NB4 (cell line): ENCODE measurements at regions not wholly inside any gene's neighbourhood (a gene's known extent, or its start where the extent isn't known, plus 50 kb on each side); places are given as distances from the start of the nearest gene placed in this dataset.

Experiments used
- POLR2A ChIP-seq: IDR thresholded peaks from 2 replicates; pipeline ENCODE4 v1.6.1; 2011; ENCODE audit warnings: mild to moderate bottlenecking; ENCODE audit not compliant: insufficient read length; ENCODE audit errors: extremely low read depth
- TF ChIP-seq, protein P1 (sequence below): IDR thresholded peaks from one replicate; pipeline ENCODE4 v1.5.1; 2012; ENCODE audit warnings: low read depth, low read length
- TF ChIP-seq, protein P2 (sequence below): IDR thresholded peaks from 2 replicates; pipeline ENCODE4 v1.6.1; 2011; ENCODE audit warnings: low read depth, low read length

DNA sequence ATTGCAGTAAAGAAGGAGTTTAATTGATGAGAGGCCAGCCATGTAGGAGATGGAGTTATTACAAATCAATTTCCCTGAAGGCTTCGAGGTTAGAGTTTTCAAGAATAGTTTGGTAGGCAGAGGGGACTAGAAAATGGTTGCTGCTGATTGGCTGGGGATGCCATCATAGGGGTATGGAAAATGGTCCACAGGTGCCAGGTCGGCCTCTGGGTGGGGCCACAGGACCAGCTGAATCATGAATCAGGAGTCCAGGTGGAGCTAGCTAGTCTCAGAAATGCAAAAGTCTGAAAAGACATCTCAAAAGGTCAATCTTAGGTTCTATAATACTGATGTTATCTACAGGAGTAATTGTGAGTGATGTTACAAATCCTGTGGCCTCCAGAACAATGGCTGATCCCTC lies 714.0 kb upstream of the GHITM start:
- TF ChIP-seq, protein P1, sequence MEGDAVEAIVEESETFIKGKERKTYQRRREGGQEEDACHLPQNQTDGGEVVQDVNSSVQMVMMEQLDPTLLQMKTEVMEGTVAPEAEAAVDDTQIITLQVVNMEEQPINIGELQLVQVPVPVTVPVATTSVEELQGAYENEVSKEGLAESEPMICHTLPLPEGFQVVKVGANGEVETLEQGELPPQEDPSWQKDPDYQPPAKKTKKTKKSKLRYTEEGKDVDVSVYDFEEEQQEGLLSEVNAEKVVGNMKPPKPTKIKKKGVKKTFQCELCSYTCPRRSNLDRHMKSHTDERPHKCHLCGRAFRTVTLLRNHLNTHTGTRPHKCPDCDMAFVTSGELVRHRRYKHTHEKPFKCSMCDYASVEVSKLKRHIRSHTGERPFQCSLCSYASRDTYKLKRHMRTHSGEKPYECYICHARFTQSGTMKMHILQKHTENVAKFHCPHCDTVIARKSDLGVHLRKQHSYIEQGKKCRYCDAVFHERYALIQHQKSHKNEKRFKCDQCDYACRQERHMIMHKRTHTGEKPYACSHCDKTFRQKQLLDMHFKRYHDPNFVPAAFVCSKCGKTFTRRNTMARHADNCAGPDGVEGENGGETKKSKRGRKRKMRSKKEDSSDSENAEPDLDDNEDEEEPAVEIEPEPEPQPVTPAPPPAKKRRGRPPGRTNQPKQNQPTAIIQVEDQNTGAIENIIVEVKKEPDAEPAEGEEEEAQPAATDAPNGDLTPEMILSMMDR: no peak
- no peak for TF ChIP-seq POLR2A
- TF ChIP-seq, protein P2, sequence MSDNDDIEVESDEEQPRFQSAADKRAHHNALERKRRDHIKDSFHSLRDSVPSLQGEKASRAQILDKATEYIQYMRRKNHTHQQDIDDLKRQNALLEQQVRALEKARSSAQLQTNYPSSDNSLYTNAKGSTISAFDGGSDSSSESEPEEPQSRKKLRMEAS: no peak
